GM12878 (cell line): ENCODE measurements at regions not wholly inside any gene's neighbourhood (a gene's known extent, or its start where the extent isn't known, plus 50 kb on each side); places are given as distances from the start of the nearest gene placed in this dataset.
"Not testable (repeated sequence)": the region's sequence is repeated elsewhere in the genome, so short reads cannot be mapped to it uniquely, and the experiment has no call there.

Experiments used
- CTCF ChIP-seq, 3 experiments: IDR thresholded peaks in 2 of 3; conservative IDR thresholded peaks in 1 of 3; 2 replicates each; pipeline ENCODE4 v1.5.1; 2011; ENCODE audit warnings: low read depth in 3 of 3, low read length in 3 of 3, mild to moderate bottlenecking in 3 of 3, control low read depth in 2 of 3, moderate library complexity in 2 of 3, inconsistent platforms in 1 of 3, mixed read lengths in 1 of 3; ENCODE audit not compliant: control insufficient read depth in 2 of 3, insufficient read depth in 1 of 3; ENCODE audit errors: extremely low read depth in 1 of 3
- EGR1 ChIP-seq, 2 experiments: IDR thresholded peaks; 1 replicate in 1 of 2; 2 replicates in 1 of 2; pipeline ENCODE4 v1.6.1; 2011 to 2012; ENCODE audit warnings: low read depth in 2 of 2, low read length in 2 of 2, borderline replicate concordance in 1 of 2, mild to moderate bottlenecking in 1 of 2, moderate library complexity in 1 of 2
- MAX ChIP-seq: IDR thresholded peaks from 2 replicates; pipeline ENCODE4 v1.6.1; 2012; ENCODE audit warnings: low read depth, low read length, improper control_type of control experiment
- RELA ChIP-seq: fragments of 450-650 bp; IDR thresholded peaks from 2 replicates; pipeline ENCODE4 v1.8.0; 2014; ENCODE audit warnings: borderline replicate concordance; ENCODE audit not compliant: partially characterized antibody
- SREBF1 ChIP-seq: IDR thresholded peaks from 2 replicates; pipeline ENCODE4 v1.6.1; 2012; ENCODE audit warnings: mild to moderate bottlenecking, low read length

- not testable (repeated sequence) for TF ChIP-seq EGR1 (IDR thresholded peaks at IDR 0.05; ENCODE audit: borderline replicate concordance in 1 of 2, low read depth in 2 of 2, low read length in 2 of 2); CTCF (IDR thresholded peaks at IDR 0.05 in 2 of 3, conservative IDR thresholded peaks at IDR 0.05 in 1 of 3; ENCODE audit: control insufficient read depth in 2 of 3, extremely low read depth in 1 of 3, insufficient read depth in 1 of 3, low read depth in 3 of 3, low read length in 3 of 3); MAX; RELA; SREBF1
Measured at GRCh38 chr4:189665712-189666305, 274.9 kb upstream of the FRG1 start.
